ENCODE measurements at regions not wholly inside any gene's neighbourhood (a gene's known extent, or its start where the extent isn't known, plus 50 kb on each side); places are given as distances from the start of the nearest gene placed in this dataset.
"Not testable (repeated sequence)": the region's sequence is repeated elsewhere in the genome, so short reads cannot be mapped to it uniquely, and the experiment has no call there.

GRCh38 chr2:89936011-89936410 is 1244.5 kb downstream of the RPIA start:
- H3K4me1 ChIP-seq (ENCODE audit: control insufficient read depth, insufficient read depth, low read length); H3K27me3 ChIP-seq (ENCODE audit: control insufficient read depth, insufficient read depth, low read length); H3K4me3 ChIP-seq (ENCODE audit: low read depth, low read length); H3K27ac ChIP-seq (ENCODE audit: low read depth, low read length); H3K36me3 ChIP-seq (ENCODE audit: control insufficient read depth, insufficient read depth, low read length); H3K9me3 ChIP-seq (ENCODE audit: control insufficient read depth, insufficient read depth, low read length); H3K9ac ChIP-seq (ENCODE audit: low read depth, low read length): not testable (repeated sequence)

GRCh38 chr2:89936559-89936958 is 1245.1 kb downstream of the RPIA start:
- H3K36me3 ChIP-seq (ENCODE audit: control insufficient read depth, insufficient read depth, low read length); H3K9ac ChIP-seq (ENCODE audit: low read depth, low read length); H3K9me3 ChIP-seq (ENCODE audit: control insufficient read depth, insufficient read depth, low read length); H3K4me3 ChIP-seq (ENCODE audit: low read depth, low read length); H3K4me1 ChIP-seq (ENCODE audit: control insufficient read depth, insufficient read depth, low read length); H3K27ac ChIP-seq (ENCODE audit: low read depth, low read length); H3K27me3 ChIP-seq (ENCODE audit: control insufficient read depth, insufficient read depth, low read length): not testable (repeated sequence)

GRCh38 chr2:89938756-89939155 is 1247.3 kb downstream of the RPIA start:
- H3K4me1 ChIP-seq (ENCODE audit: control insufficient read depth, insufficient read depth, low read length); H3K9ac ChIP-seq (ENCODE audit: low read depth, low read length); H3K9me3 ChIP-seq (ENCODE audit: control insufficient read depth, insufficient read depth, low read length); H3K27me3 ChIP-seq (ENCODE audit: control insufficient read depth, insufficient read depth, low read length); H3K36me3 ChIP-seq (ENCODE audit: control insufficient read depth, insufficient read depth, low read length); H3K27ac ChIP-seq (ENCODE audit: low read depth, low read length); H3K4me3 ChIP-seq (ENCODE audit: low read depth, low read length): not testable (repeated sequence)

GRCh38 chr2:89944267-89944666 is 1252.8 kb downstream of the RPIA start:
- H3K9ac ChIP-seq (ENCODE audit: low read depth, low read length); H3K36me3 ChIP-seq (ENCODE audit: control insufficient read depth, insufficient read depth, low read length); H3K4me1 ChIP-seq (ENCODE audit: control insufficient read depth, insufficient read depth, low read length); H3K4me3 ChIP-seq (ENCODE audit: low read depth, low read length); H3K27me3 ChIP-seq (ENCODE audit: control insufficient read depth, insufficient read depth, low read length); H3K9me3 ChIP-seq (ENCODE audit: control insufficient read depth, insufficient read depth, low read length); H3K27ac ChIP-seq (ENCODE audit: low read depth, low read length): not testable (repeated sequence)

GRCh38 chr2:89945004-89945616 is 1253.6 kb downstream of the RPIA start:
- not testable (repeated sequence) for H3K9me3 ChIP-seq (ENCODE audit: control insufficient read depth, insufficient read depth, low read length); H3K4me3 ChIP-seq (ENCODE audit: low read depth, low read length); H3K27ac ChIP-seq (ENCODE audit: low read depth, low read length); H3K27me3 ChIP-seq (ENCODE audit: control insufficient read depth, insufficient read depth, low read length); H3K9ac ChIP-seq (ENCODE audit: low read depth, low read length); H3K4me1 ChIP-seq (ENCODE audit: control insufficient read depth, insufficient read depth, low read length); H3K36me3 ChIP-seq (ENCODE audit: control insufficient read depth, insufficient read depth, low read length)

GRCh38 chr2:89947208-89947815 is 1255.8 kb downstream of the RPIA start:
- H3K9me3 ChIP-seq (ENCODE audit: control insufficient read depth, insufficient read depth, low read length); H3K4me3 ChIP-seq (ENCODE audit: low read depth, low read length); H3K9ac ChIP-seq (ENCODE audit: low read depth, low read length); H3K36me3 ChIP-seq (ENCODE audit: control insufficient read depth, insufficient read depth, low read length); H3K4me1 ChIP-seq (ENCODE audit: control insufficient read depth, insufficient read depth, low read length); H3K27me3 ChIP-seq (ENCODE audit: control insufficient read depth, insufficient read depth, low read length); H3K27ac ChIP-seq (ENCODE audit: low read depth, low read length): not testable (repeated sequence)

- H3K27ac ChIP-seq (ENCODE audit: low read depth, low read length); H3K27me3 ChIP-seq (ENCODE audit: control insufficient read depth, insufficient read depth, low read length); H3K4me3 ChIP-seq (ENCODE audit: low read depth, low read length); H3K4me1 ChIP-seq (ENCODE audit: control insufficient read depth, insufficient read depth, low read length); H3K9me3 ChIP-seq (ENCODE audit: control insufficient read depth, insufficient read depth, low read length); H3K9ac ChIP-seq (ENCODE audit: low read depth, low read length); H3K36me3 ChIP-seq (ENCODE audit: control insufficient read depth, insufficient read depth, low read length): not testable (repeated sequence)
Observed at GRCh38 chr2:89948102-89948501, 1256.6 kb downstream of the RPIA start.

GRCh38 chr2:89950807-89951206 is 1259.3 kb downstream of the RPIA start:
- H3K4me3 ChIP-seq (ENCODE audit: low read depth, low read length); H3K4me1 ChIP-seq (ENCODE audit: control insufficient read depth, insufficient read depth, low read length); H3K9me3 ChIP-seq (ENCODE audit: control insufficient read depth, insufficient read depth, low read length); H3K27me3 ChIP-seq (ENCODE audit: control insufficient read depth, insufficient read depth, low read length); H3K9ac ChIP-seq (ENCODE audit: low read depth, low read length); H3K27ac ChIP-seq (ENCODE audit: low read depth, low read length); H3K36me3 ChIP-seq (ENCODE audit: control insufficient read depth, insufficient read depth, low read length): not testable (repeated sequence)

- not testable (repeated sequence) for H3K4me1 ChIP-seq (ENCODE audit: control insufficient read depth, insufficient read depth, low read length); H3K4me3 ChIP-seq (ENCODE audit: low read depth, low read length); H3K36me3 ChIP-seq (ENCODE audit: control insufficient read depth, insufficient read depth, low read length); H3K9ac ChIP-seq (ENCODE audit: low read depth, low read length); H3K9me3 ChIP-seq (ENCODE audit: control insufficient read depth, insufficient read depth, low read length); H3K27me3 ChIP-seq (ENCODE audit: control insufficient read depth, insufficient read depth, low read length); H3K27ac ChIP-seq (ENCODE audit: low read depth, low read length)
Observed at GRCh38 chr2:89957236-89957635, 1265.8 kb downstream of the RPIA start.

- H3K9me3 ChIP-seq (ENCODE audit: control insufficient read depth, insufficient read depth, low read length); H3K27me3 ChIP-seq (ENCODE audit: control insufficient read depth, insufficient read depth, low read length); H3K9ac ChIP-seq (ENCODE audit: low read depth, low read length); H3K4me1 ChIP-seq (ENCODE audit: control insufficient read depth, insufficient read depth, low read length); H3K36me3 ChIP-seq (ENCODE audit: control insufficient read depth, insufficient read depth, low read length); H3K27ac ChIP-seq (ENCODE audit: low read depth, low read length); H3K4me3 ChIP-seq (ENCODE audit: low read depth, low read length): not testable (repeated sequence)
Observed at GRCh38 chr2:89959729-89960378, 1268.4 kb downstream of the RPIA start.

GRCh38 chr2:89960570-89960969 is 1269.1 kb downstream of the RPIA start:
- not testable (repeated sequence) for H3K27me3 ChIP-seq (ENCODE audit: control insufficient read depth, insufficient read depth, low read length); H3K4me1 ChIP-seq (ENCODE audit: control insufficient read depth, insufficient read depth, low read length); H3K9ac ChIP-seq (ENCODE audit: low read depth, low read length); H3K4me3 ChIP-seq (ENCODE audit: low read depth, low read length); H3K9me3 ChIP-seq (ENCODE audit: control insufficient read depth, insufficient read depth, low read length); H3K36me3 ChIP-seq (ENCODE audit: control insufficient read depth, insufficient read depth, low read length); H3K27ac ChIP-seq (ENCODE audit: low read depth, low read length)

All from HUES48 (cell line).